ENCODE measurements at regions not wholly inside any gene's neighbourhood (a gene's known extent, or its start where the extent isn't known, plus 50 kb on each side); places are given as distances from the start of the nearest gene placed in this dataset.

- TF ChIP-seq POLR2AphosphoS5 (IDR thresholded peaks at IDR 0.05; ENCODE audit: low read depth, low read length) (no peak), FOXP2 (optimal IDR thresholded peaks at IDR 0.05; ENCODE audit: borderline replicate concordance, extremely low read depth, extremely low read length, insufficient read depth) (no peak), TAF1 (IDR thresholded peaks at IDR 0.05; ENCODE audit: borderline replicate concordance, insufficient read depth, low read length) (no peak), SIN3A (IDR thresholded peaks at IDR 0.05; ENCODE audit: borderline replicate concordance, insufficient read depth, low read length) (no peak)
Measured at GRCh38 chr3:157753787-157754136, 250.5 kb upstream of the VEPH1 start.
